Left kidney (tissue), 1 donor: ENCODE measurements at regions not wholly inside any gene's neighbourhood (a gene's known extent, or its start where the extent isn't known, plus 50 kb on each side); places are given as distances from the start of the nearest gene placed in this dataset.
A peak's percentile ranks its signal among the peaks of the same experiment; 100 is the strongest.

ENCODE experiments used
- DNase-seq: peaks from one replicate; pipeline ENCODE4 v3.0.0-alpha.2; 2013

- DNase-seq, result no peak
Observed at GRCh38 chr18:60980422-60981005, 352.7 kb upstream of the CDH20 start.

GRCh38 chr18:60981682-60982328, 351.4 kb upstream of the CDH20 start:
- DNase-seq, result peak; percentile 50

GRCh38 chr18:60982329-60982695, 350.9 kb upstream of the CDH20 start:
- DNase-seq, result no peak

- no peak for DNase-seq
Observed at GRCh38 chr18:60982928-60983327, 350.3 kb upstream of the CDH20 start.

GRCh38 chr18:60984510-60984909, 348.7 kb upstream of the CDH20 start:
- DNase-seq, result no peak

GRCh38 chr18:60987963-60988362, 345.3 kb upstream of the CDH20 start:
- DNase-seq, result no peak

GRCh38 chr18:60996326-60996725, 336.9 kb upstream of the CDH20 start:
- DNase-seq, result no peak

- DNase-seq, result no peak
Observed at GRCh38 chr18:60996822-60997221, 336.4 kb upstream of the CDH20 start.

- DNase-seq, result no peak
Observed at GRCh38 chr18:61001138-61001537, 332.1 kb upstream of the CDH20 start.

GRCh38 chr18:61006687-61007224, 326.5 kb upstream of the CDH20 start:
- DNase-seq, result no peak

GRCh38 chr18:61019338-61020301, 313.6 kb upstream of the CDH20 start:
- no peak for DNase-seq

- DNase-seq, result no peak
Observed at GRCh38 chr18:61025596-61025995, 307.6 kb upstream of the CDH20 start.

- DNase-seq, result no peak
Observed at GRCh38 chr18:61031626-61032025, 301.6 kb upstream of the CDH20 start.

- no peak for DNase-seq
Observed at GRCh38 chr18:61034580-61034979, 298.6 kb upstream of the CDH20 start.

GRCh38 chr18:61039251-61039650, 294.0 kb upstream of the CDH20 start:
- no peak for DNase-seq

GRCh38 chr18:61047794-61048193, 285.4 kb upstream of the CDH20 start:
- no peak for DNase-seq

GRCh38 chr18:61057443-61057842, 275.8 kb upstream of the CDH20 start:
- no peak for DNase-seq

GRCh38 chr18:61062258-61062657, 271.0 kb upstream of the CDH20 start:
- DNase-seq, result no peak

GRCh38 chr18:61064911-61065310, 268.3 kb upstream of the CDH20 start:
- no peak for DNase-seq

- no peak for DNase-seq
Observed at GRCh38 chr18:61076986-61077385, 256.2 kb upstream of the CDH20 start.

- DNase-seq, result no peak
Observed at GRCh38 chr18:61079714-61080113, 253.5 kb upstream of the CDH20 start.

- no peak for DNase-seq
Observed at GRCh38 chr18:61080954-61081528, 252.2 kb upstream of the CDH20 start.
